GM18519 (cell line): ENCODE measurements at regions not wholly inside any gene's neighbourhood (a gene's known extent, or its start where the extent isn't known, plus 50 kb on each side); places are given as distances from the start of the nearest gene placed in this dataset.
"Not testable (repeated sequence)": the region's sequence is repeated elsewhere in the genome, so short reads cannot be mapped to it uniquely, and the experiment has no call there.

ENCODE experiments used
- ATAC-seq: cut with Tn5 transposase; IDR thresholded peaks from one replicate; pipeline ENCODE4 v1.9.1; 2021; ENCODE audit warnings: mild to moderate bottlenecking, moderate library complexity; ENCODE audit not compliant: unreplicated experiment, low FRiP score

- no peak for ATAC-seq
These were observed 371.2 kb downstream of the BTG1 start for GRCh38 chr12:91774434-91774921.

GRCh38 chr12:91773749-91774429, 371.8 kb downstream of the BTG1 start:
- no peak for ATAC-seq

- ATAC-seq: no peak
These were observed 373.2 kb downstream of the BTG1 start for GRCh38 chr12:91772411-91772810.

GRCh38 chr12:91769736-91770135, 375.9 kb downstream of the BTG1 start:
- no peak for ATAC-seq

- ATAC-seq: no peak
These were observed 378.4 kb downstream of the BTG1 start for GRCh38 chr12:91767237-91767636.

- no peak for ATAC-seq
These were observed 379.2 kb downstream of the BTG1 start for GRCh38 chr12:91766454-91766853.

GRCh38 chr12:91763654-91764370, 381.8 kb downstream of the BTG1 start:
- ATAC-seq: no peak

GRCh38 chr12:91753649-91754048, 392.0 kb downstream of the BTG1 start:
- no peak for ATAC-seq

GRCh38 chr12:91746976-91747375, 398.7 kb downstream of the BTG1 start:
- no peak for ATAC-seq

- ATAC-seq: no peak
These were observed 401.0 kb downstream of the BTG1 start for GRCh38 chr12:91744597-91744996.

GRCh38 chr12:91743704-91744321, 401.8 kb downstream of the BTG1 start:
- ATAC-seq: no peak

- no peak for ATAC-seq
These were observed 402.4 kb downstream of the BTG1 start for GRCh38 chr12:91743280-91743679.

GRCh38 chr12:91741932-91742331, 403.7 kb downstream of the BTG1 start:
- no peak for ATAC-seq

GRCh38 chr12:91733846-91734245, 411.8 kb downstream of the BTG1 start:
- ATAC-seq: not testable (repeated sequence)

GRCh38 chr12:91732086-91732485, 413.6 kb downstream of the BTG1 start:
- no peak for ATAC-seq

- ATAC-seq: no peak
These were observed 416.1 kb downstream of the BTG1 start for GRCh38 chr12:91729543-91729942.

GRCh38 chr12:91723191-91723590, 422.5 kb downstream of the BTG1 start:
- no peak for ATAC-seq

- no peak for ATAC-seq
These were observed 423.6 kb downstream of the BTG1 start for GRCh38 chr12:91722072-91722471.

- no peak for ATAC-seq
These were observed 424.6 kb downstream of the BTG1 start for GRCh38 chr12:91721023-91721422.

- no peak for ATAC-seq
These were observed 427.3 kb downstream of the BTG1 start for GRCh38 chr12:91718326-91718725.

- no peak for ATAC-seq
These were observed 427.8 kb downstream of the BTG1 start for GRCh38 chr12:91717804-91718203.

- ATAC-seq: not testable (repeated sequence)
These were observed 433.7 kb downstream of the BTG1 start for GRCh38 chr12:91711925-91712324.
